IPS DF 4.7 (cell line): ENCODE measurements at regions not wholly inside any gene's neighbourhood (a gene's known extent, or its start where the extent isn't known, plus 50 kb on each side); places are given as distances from the start of the nearest gene placed in this dataset.
"Not testable (repeated sequence)": the region's sequence is repeated elsewhere in the genome, so short reads cannot be mapped to it uniquely, and the experiment has no call there.

Source experiments
- DNase-seq: peaks from one replicate; pipeline ENCODE4 v3.0.0-alpha.2; 2013; ENCODE audit warnings: low spot score; ENCODE audit errors: extremely low read depth

DNA sequence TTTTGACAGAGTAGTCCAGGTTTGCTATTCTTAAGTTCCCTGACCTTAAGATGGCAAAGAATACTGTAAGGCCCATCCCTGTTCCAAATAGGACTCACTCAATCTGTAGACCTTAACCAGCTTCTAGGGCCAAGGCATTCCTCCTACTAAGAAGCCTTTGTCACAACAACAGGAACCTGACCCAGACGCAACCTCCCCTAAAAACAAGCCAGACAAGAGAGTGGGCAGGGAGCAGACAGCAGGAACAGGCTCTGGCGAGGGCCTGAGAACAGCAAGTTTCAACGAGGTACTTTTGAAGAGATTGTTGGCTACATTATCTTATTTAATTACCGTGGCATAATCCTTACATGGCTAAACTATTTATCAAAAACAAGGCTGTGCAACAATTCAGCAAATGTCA lies 58.1 kb upstream of the NBPF11 start:
- not testable (repeated sequence) for DNase-seq

DNA sequence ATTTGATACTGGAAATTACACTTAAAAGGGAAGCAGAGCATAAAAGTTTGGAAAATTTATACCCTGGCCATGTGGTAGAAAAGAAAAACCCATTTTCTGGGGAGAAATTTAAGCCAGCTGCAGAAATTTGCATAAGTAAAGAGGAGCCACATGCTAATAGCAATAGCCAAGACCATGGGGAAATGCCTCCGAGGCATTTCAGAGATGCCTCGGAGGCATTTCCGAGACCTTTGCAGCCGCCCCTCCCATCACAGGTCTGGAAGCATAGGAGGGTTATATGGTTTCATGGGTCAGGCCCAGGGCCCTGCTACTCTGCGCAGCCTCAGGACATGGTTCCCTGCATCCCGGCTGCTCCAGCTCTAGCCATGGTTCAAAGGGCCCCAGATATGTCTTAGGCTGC lies 49.9 kb upstream of the NBPF11 start:
- not testable (repeated sequence) for DNase-seq
